IMR-90 (cell line): ENCODE measurements at regions not wholly inside any gene's neighbourhood (a gene's known extent, or its start where the extent isn't known, plus 50 kb on each side); places are given as distances from the start of the nearest gene placed in this dataset.
"Not testable (repeated sequence)": the region's sequence is repeated elsewhere in the genome, so short reads cannot be mapped to it uniquely, and the experiment has no call there.

Experiments used
- ATAC-seq: fragments of 200-7000 bp; cut with Tn5 transposase; 2 replicates; pipeline ENCODE4 v1.9.1; 2020; ENCODE audit warnings: low read depth, mild to moderate bottlenecking, moderate library complexity
- BruUV-seq: library from RNA; stranded (reverse); fragments of 400-500 nt; replicated peaks from 2 replicates; lab custom pipeline; 2021; lab: Mats Ljungman, UMichigan
- CTCF ChIA-PET: fragments of 300-600 bp; formaldehyde crosslinking; extraction: SDS; loops from one replicate; lab custom pipeline; 2021; ENCODE audit warnings: antibody characterized with exemption; lab: Yijun Ruan, JAX
- POLR2A ChIA-PET: fragments of 300-600 bp; sonication (Branson Sonifier 250); formaldehyde crosslinking; loops from one replicate; lab custom pipeline; 2022; ENCODE audit warnings: antibody characterized with exemption; ENCODE audit not compliant: unreplicated experiment; lab: Charles Lee
- DNase-seq: peaks from one replicate; pipeline ENCODE4 v3.0.0; 2013
- H2AFZ ChIP-seq: replicated peaks from 2 replicates; pipeline ENCODE3; 2013; ENCODE audit warnings: low read length, mild to moderate bottlenecking; ENCODE audit not compliant: poor library complexity
- H2AK5ac ChIP-seq: 2 replicates; pipeline ENCODE4 v1.6.1; 2013; ENCODE audit warnings: low read depth, low read length, inconsistent platforms
- H2AK9ac ChIP-seq: replicated peaks from 2 replicates; pipeline ENCODE3; 2013; ENCODE audit warnings: mild to moderate bottlenecking, low read depth, low read length, moderate library complexity; ENCODE audit not compliant: poor library complexity
- H2BK120ac ChIP-seq: 2 replicates; pipeline ENCODE4 v1.6.1; 2013; ENCODE audit warnings: low read depth, low read length, inconsistent platforms
- H2BK15ac ChIP-seq: 3 replicates; pipeline ENCODE4 v1.6.1; 2013; ENCODE audit warnings: low read depth, low read length, inconsistent platforms
- H2BK20ac ChIP-seq: 2 replicates; pipeline ENCODE4 v1.6.1; 2013; ENCODE audit warnings: low read depth, mild to moderate bottlenecking, inconsistent platforms, low read length, moderate library complexity
- H2BK5ac ChIP-seq: 2 replicates; pipeline ENCODE4 v1.6.1; 2013; ENCODE audit warnings: mild to moderate bottlenecking, low read depth, low read length, inconsistent platforms; ENCODE audit not compliant: poor library complexity, severe bottlenecking
- H3K14ac ChIP-seq: replicated peaks from 2 replicates; pipeline ENCODE4 v1.6.1; 2013; ENCODE audit warnings: low read depth, low read length, inconsistent platforms
- H3K18ac ChIP-seq: 2 replicates; pipeline ENCODE4 v1.6.1; 2013; ENCODE audit warnings: low read depth, low read length, control low read depth
- H3K23ac ChIP-seq: 2 replicates; pipeline ENCODE4 v1.6.1; 2013; ENCODE audit warnings: low read depth, low read length, inconsistent platforms
- H3K27ac ChIP-seq: 2 replicates; pipeline ENCODE4 v1.5.1; 2013; ENCODE audit warnings: mild to moderate bottlenecking, control low read depth, low read length; ENCODE audit not compliant: insufficient read depth
- H3K27me3 ChIP-seq: 2 replicates; pipeline ENCODE4 v1.6.1; 2013; ENCODE audit warnings: low read length; ENCODE audit not compliant: control insufficient read depth, insufficient read depth
- H3K36me3 ChIP-seq: 2 replicates; pipeline ENCODE4 v1.6.1; 2013; ENCODE audit warnings: low read length, mixed read lengths; ENCODE audit not compliant: control insufficient read depth, insufficient read depth
- H3K4ac ChIP-seq: 2 replicates; pipeline ENCODE4 v1.6.1; 2013; ENCODE audit warnings: low read depth, low read length, inconsistent platforms
- H3K4me1 ChIP-seq: 2 replicates; pipeline ENCODE4 v1.6.1; 2013; ENCODE audit warnings: low read length, mixed read lengths; ENCODE audit not compliant: control insufficient read depth, insufficient read depth
- H3K4me2 ChIP-seq: 2 replicates; pipeline ENCODE4 v1.6.1; 2013; ENCODE audit warnings: low read depth, mild to moderate bottlenecking, control low read depth, low read length, moderate library complexity
- H3K4me3 ChIP-seq: 2 replicates; pipeline ENCODE4 v1.5.1; 2013; ENCODE audit warnings: low read depth, mild to moderate bottlenecking, control low read depth, low read length, moderate library complexity; ENCODE audit not compliant: insufficient read depth
- H3K56ac ChIP-seq: 2 replicates; pipeline ENCODE4 v1.6.1; 2013; ENCODE audit warnings: low read length, inconsistent platforms; ENCODE audit not compliant: insufficient read depth; ENCODE audit errors: extremely low read depth
- H3K79me1 ChIP-seq, 2 experiments: 2 replicates each; pipeline ENCODE4 v1.6.1; 2013; ENCODE audit warnings: low read length in 2 of 2, inconsistent platforms in 1 of 2, low read depth in 1 of 2
- H3K9ac ChIP-seq: 2 replicates; pipeline ENCODE4 v1.6.1; 2013; ENCODE audit warnings: low read depth, low read length, control low read depth
- H3K9me1 ChIP-seq: 2 replicates; pipeline ENCODE4 v1.6.1; 2013; ENCODE audit warnings: low read length, inconsistent platforms; ENCODE audit not compliant: insufficient read depth
- H3K9me3 ChIP-seq: 2 replicates; pipeline ENCODE4 v1.6.1; 2013; ENCODE audit warnings: low read length; ENCODE audit not compliant: control insufficient read depth, insufficient read depth
- H4K20me1 ChIP-seq: 2 replicates; pipeline ENCODE4 v1.6.1; 2013; ENCODE audit warnings: low read length, inconsistent platforms; ENCODE audit not compliant: insufficient read depth
- H4K5ac ChIP-seq: 2 replicates; pipeline ENCODE4 v1.6.1; 2013; ENCODE audit warnings: mild to moderate bottlenecking, low read depth, low read length, control low read depth
- H4K8ac ChIP-seq, 2 experiments: 2 replicates each; pipeline ENCODE4 v1.6.1; 2013; ENCODE audit warnings: low read depth in 2 of 2, low read length in 2 of 2, control low read depth in 1 of 2, inconsistent platforms in 1 of 2
- H4K91ac ChIP-seq: 2 replicates; pipeline ENCODE4 v1.6.1; 2013; ENCODE audit warnings: low read depth, low read length, inconsistent platforms; ENCODE audit not compliant: insufficient read depth
- RFX5 ChIP-seq: IDR thresholded peaks from 2 replicates; pipeline ENCODE4 v1.8.0; 2012; ENCODE audit warnings: low read depth, mild to moderate bottlenecking, low read length, moderate library complexity
- WGBS, 2 experiments: methylation state at CpG; one replicate each; pipeline versions ENCODE4 v1.1.5 to v1.1.7; 2013; ENCODE audit warnings: missing lambda C conversion rate in 2 of 2; ENCODE audit not compliant: insufficient read length in 1 of 2; ENCODE audit errors: extremely low coverage in 2 of 2; 5-methylcytosine and 5-hydroxymethylcytosine counted together
- dilution Hi-C: fragments of 300-500 bp; cut with HindIII; formaldehyde crosslinking; loops from one replicate; pipeline ENCODE4 v1.14.3; 2018; ENCODE audit warnings: low sequenced_read_pairs; ENCODE audit not compliant: unreplicated experiment
- in situ Hi-C: fragments of 300-500 bp; cut with MboI; formaldehyde crosslinking; loops from 3 replicates; pipeline ENCODE4 v1.14.3; 2019; ENCODE audit warnings: low sequenced_read_pairs, inconsistent platforms, mixed read lengths
- intact Hi-C: fragments of 100-400 bp; cut with micrococcal nuclease; formaldehyde crosslinking; loops from 2 replicates; pipeline ENCODE4 v1.10.0; 2022

- no peak for TF ChIP-seq RFX5
Observed at GRCh38 chr4:15336410-15337167, 91.2 kb upstream of the C1QTNF7 start (continued).

GRCh38 chr4:15337168-15337657, 90.6 kb upstream of the C1QTNF7 start:
- H3K4me1 ChIP-seq, H3K27me3 ChIP-seq, H2AK9ac ChIP-seq, H4K20me1 ChIP-seq, DNase-seq, BruUV-seq, H3K9ac ChIP-seq, H3K56ac ChIP-seq, H3K4me3 ChIP-seq, H3K36me3 ChIP-seq, H3K9me3 ChIP-seq, intact Hi-C loops, H3K9me1 ChIP-seq, H2AFZ ChIP-seq, POLR2A ChIA-PET, H3K79me1 ChIP-seq, ATAC-seq, H3K4me2 ChIP-seq, dilution Hi-C loops: not testable (repeated sequence)
- H4K5ac ChIP-seq, result peak overlapping the region; percentile 81
- 60% methylated on average over 1 of the region's 2 CpGs; no CpG with 5 or more reads in 1 of the 2 experiments for WGBS, 2 experiments
- CTCF ChIA-PET, result interaction anchor here (1.5 kb wide), 1 partner anchor 121 kb away, joined by 3 read pairs; no protein-coding TSS in a partner anchor
- peak overlapping the region; percentile 86 for H4K91ac ChIP-seq
- 0 out of 2 replicates have a peak overlapping the region, but pooled peaks have one; percentile 6 for H3K23ac ChIP-seq
- H2AK5ac ChIP-seq, result peak overlapping the region; percentile 83
- peak overlapping the region; percentile 62 to 72; a peak in 3 of 4 replicates for H4K8ac ChIP-seq
- H3K4ac ChIP-seq, result peak overlapping the region; percentile 88
- peak overlapping the region; percentile 66 for H2BK5ac ChIP-seq
- H2BK15ac ChIP-seq, result peak overlapping the region; percentile 95; the same call in 1 of the 3 replicates
- peak overlapping the region; percentile 78; the same call in 1 of the 2 replicates for H3K14ac ChIP-seq
- peak overlapping the region; percentile 90 for H3K18ac ChIP-seq
- H3K27ac ChIP-seq, result peak overlapping the region; percentile 19; the same call in 1 of the 2 replicates
- peak overlapping the region; percentile 83 for H2BK20ac ChIP-seq
- peak overlapping the region; percentile 85 for H2BK120ac ChIP-seq
- in situ Hi-C loops, result loop anchor here (10.0 to 25.0 kb wide), 2 partner anchors 118 to 1425 kb away; no protein-coding TSS in a partner anchor
